ENCODE measurements at regions not wholly inside any gene's neighbourhood (a gene's known extent, or its start where the extent isn't known, plus 50 kb on each side); places are given as distances from the start of the nearest gene placed in this dataset.

DNA sequence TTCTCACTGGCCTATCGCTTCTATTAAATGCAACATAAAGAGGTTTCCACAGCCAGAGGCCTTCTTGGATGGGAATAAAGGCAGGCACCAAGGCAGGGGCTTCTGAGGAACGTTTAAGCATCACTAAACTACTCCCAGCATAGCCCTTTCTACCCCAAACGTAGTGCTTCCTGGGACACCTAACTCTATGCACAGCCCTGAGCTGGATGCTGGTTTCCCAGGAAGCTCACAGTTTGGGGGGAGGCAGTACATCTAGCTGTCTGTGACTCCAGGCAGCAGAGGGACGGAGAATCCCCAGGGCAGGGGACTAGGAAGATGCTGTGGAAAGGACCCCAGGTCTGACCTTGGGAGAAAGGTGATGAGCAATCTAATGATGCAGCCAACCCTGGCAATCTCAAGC lies 192.8 kb upstream of the ZMIZ1 start:
- no peak for TF ChIP-seq CTCF (conservative IDR thresholded peaks at IDR 0.05; ENCODE audit: low read depth, low read length)
- no peak for TF ChIP-seq EZH2 (IDR thresholded peaks at IDR 0.05; ENCODE audit: borderline replicate concordance, low read depth, low read length, poor library complexity, severe bottlenecking)
